Hindlimb muscle (tissue), 1 donor: ENCODE measurements at regions not wholly inside any gene's neighbourhood (a gene's known extent, or its start where the extent isn't known, plus 50 kb on each side); places are given as distances from the start of the nearest gene placed in this dataset.
A peak's percentile ranks its signal among the peaks of the same experiment; 100 is the strongest.
"Not testable (repeated sequence)": the region's sequence is repeated elsewhere in the genome, so short reads cannot be mapped to it uniquely, and the experiment has no call there.

Experiments
- DNase-seq: peaks from one replicate; pipeline ENCODE4 v3.0.0-alpha.2; 2013

- DNase-seq, result no peak
These were observed 232.7 kb downstream of the TUBA3C start for GRCh38 chr13:18948664-18949488.

DNA sequence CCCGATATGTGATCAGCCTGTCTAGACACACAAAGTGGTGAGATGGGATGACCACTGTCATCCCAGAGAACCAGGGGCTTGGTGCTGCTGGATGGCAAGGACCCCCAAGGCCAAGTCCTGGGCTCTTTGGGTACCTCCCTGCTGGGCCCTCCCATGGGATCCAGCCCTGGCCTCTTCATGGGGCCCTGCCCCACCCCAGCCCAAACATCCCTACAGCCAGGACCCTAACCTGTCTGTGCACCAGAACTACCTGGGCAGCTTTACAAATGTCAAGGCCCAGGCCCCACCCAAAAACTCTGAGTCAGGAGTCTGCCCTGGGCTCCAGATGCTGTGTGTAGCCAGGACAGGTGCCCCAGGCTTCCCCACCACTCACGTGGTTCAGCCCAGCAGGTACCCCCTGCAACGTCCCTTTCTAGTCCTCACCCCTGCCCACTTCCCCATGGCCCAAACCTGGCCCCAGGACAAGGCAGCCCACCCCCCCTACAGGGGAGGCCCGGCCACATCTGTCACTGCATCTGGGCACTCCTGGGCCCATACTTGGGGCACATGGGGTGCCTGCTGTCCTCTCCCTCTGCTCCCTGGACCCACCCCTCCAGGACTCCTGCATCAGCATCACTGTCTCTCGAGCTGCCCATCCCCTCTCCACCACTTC, 233.5 kb downstream of the TUBA3C start:
- no peak for DNase-seq

DNA sequence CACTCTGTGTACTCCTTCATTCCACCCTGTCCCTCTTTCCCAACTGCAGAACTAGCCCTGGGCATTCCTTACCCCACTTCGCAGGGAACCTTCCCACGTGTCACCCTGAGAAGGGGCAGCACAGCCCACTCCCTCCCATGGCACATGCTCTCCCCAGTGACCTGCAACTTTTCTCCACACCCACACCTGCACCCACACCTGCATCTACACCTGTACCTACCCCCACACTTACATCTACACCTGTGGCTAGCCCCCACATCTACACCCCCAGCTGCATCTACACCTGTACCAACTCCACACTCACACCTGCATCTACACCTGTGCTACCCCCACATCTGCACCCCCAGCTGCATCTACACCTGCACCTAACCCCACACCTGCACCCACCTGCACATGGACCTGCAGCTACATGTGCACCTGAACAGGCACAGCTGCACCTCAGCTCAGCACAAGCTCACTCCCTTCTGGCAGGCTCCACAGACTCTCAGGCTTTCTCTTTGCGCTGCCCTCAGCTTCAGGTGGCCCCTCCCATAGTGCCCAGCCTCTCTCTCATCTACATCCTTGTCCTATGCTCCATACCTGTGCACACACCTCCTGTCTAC, 234.1 kb downstream of the TUBA3C start:
- peak; percentile 1 for DNase-seq

GRCh38 chr13:18946738-18947137, 234.9 kb downstream of the TUBA3C start:
- no peak for DNase-seq

DNA sequence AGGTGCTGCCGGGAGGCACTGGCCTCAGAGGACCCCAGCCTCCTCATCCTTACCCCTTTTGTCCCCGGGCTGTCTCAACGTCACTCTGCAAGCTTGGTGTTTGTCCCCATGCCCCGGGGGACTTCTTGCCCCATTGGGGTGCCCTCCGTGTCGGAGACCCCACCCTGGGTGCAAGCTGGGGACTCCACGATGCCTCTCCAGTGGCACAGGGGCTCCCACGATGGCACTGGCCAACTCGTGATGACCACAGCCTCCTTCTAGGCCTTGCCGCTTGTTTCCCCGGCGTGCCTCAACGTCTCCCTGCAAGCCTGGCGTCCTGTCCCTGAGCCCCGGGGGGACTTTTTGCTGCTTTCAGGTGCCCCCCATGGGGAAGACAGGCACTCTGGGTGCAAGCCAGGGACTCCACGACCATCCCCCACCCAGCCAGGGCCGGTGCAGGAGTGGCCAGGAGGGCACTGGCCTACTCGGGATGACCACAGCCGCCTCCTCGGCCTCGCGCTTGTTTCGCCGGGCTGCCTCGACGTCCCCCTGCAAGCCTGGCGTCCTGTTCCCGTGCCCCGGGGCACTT, 237.0 kb downstream of the TUBA3C start:
- no peak for DNase-seq

DNA sequence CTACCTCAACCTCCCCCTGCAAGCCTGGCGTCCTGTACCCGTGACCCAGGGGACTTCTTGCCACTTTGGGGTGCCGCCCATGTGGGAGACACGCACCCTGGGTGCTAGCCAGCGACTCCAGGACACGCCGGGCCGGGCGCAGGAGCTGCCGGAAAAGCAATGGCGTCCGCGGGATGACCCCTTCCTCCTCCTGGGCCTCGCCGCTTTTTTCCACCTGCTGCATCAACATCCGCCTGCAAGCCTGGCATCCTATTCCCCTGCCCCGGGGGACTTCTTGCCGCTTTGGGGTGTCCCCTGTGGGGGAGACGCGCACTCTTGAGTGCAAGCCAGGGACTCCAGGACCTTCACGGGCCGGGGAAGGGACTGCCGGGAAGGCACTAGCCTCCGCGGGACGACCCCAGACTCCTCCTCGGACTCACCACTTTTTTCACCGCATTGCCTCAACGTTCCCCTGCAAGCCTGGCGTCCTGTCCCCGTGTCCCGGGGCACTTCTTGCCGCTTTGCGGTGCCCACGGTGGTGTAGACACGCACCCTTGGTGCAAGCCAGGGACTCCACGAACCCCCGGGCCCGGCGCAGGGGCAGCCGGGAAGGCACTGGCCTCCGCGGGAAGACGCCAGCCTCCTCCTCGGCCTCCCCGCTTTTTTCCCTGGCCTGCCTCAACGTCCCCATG, 237.8 kb downstream of the TUBA3C start:
- DNase-seq, result no peak

DNA sequence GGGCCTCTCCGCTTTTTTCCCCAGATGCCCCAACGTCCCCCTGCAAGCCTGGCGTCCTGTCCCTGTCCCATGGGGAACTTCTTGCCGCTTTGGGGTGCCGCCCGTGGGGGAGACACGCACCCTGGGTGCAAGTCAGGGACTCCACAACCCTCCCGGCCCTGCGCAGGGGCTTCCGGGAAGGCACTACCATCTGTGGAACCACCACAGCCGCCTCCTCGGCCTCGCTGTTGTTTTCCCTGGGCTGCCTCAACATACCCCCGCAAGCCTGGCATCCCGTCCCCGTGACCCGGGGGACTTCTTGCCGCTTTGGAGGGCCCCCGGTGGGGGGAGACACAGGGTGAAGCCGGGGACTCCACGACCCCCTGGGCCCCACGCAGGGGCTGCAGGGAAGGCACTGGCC, 238.4 kb downstream of the TUBA3C start:
- no peak for DNase-seq

GRCh38 chr13:18936104-18936503, 245.5 kb downstream of the TUBA3C start:
- no peak for DNase-seq

DNA sequence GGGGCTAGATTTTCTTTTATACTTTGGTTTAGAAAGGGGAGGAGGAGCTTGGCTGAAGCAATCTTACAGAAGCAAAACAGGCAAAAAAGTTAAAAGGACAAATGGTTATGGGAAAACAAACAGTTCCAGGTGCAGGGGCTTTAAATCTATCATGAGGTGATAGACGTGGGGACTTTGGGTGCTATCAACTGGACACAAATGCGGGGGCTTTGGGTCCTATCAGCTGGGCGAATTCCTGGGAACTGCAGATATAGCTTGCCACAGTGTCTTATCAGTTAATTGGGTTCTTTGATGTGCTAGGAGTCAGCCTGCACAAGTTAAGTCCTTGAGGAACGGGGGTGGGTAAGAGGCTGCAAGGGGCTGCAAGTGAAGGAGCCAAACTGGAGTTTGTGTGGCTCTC, 260.6 kb downstream of the TUBA3C start:
- DNase-seq, result no peak

DNA sequence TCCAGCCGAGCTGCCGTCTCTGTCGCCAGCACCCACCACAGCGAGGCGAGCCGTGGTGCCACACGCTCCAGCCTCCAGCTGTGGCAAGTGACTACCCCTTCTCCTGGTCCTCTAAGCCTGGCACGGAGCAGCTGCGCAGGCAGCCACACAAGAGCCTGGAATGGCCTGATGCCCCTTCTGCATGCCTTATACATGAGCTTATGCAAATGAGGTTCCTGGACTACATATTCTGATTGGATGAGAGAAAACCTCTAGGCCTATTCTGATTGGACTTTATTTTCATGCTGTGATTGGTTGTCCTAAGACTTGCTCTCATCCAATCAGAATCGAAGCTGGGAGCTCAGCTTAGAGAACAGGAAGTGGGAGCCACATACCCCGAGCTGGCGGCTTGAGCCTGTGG, 276.5 kb downstream of the TUBA3C start:
- not testable (repeated sequence) for DNase-seq

DNA sequence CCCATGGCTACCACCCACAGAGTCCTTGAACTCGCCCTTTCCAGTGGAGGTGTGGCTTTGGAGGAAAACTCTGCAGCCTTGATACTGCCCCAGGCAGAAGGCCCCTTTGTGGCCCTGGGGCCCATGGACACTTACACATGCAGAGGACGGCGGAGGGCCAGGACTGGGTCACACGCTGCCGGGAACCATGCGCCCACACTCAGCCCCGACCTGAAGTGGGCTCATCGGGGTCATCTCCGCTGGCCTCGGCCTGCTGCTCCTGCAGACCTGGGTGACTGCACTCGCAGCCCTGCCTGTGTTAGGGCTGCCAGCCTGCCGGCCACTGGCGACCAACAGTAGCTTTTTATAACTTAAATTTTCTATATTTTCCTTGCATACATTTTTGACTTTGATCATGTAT, 286.2 kb downstream of the TUBA3C start:
- not testable (repeated sequence) for DNase-seq

DNA sequence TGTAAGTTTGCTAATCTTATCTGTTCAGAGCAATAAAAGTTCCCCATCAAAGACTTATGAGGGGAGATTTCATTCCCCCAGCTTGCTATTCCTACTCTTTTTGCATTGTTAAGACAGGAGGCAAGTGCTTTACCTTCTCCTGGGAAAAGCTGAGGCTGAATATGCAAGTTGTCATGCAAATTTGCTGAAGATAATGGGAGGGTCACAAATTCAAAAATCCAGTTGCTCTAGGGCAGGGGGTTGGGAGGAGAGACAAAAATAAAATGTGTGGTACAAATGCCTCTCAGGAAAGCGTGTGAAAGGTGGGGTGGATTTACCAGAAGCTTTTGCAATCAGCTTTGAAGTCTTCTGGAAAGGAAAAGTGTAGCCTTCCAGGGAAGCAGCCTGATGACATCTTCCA, 290.4 kb downstream of the TUBA3C start:
- DNase-seq, result not testable (repeated sequence)

GRCh38 chr13:18874875-18875789, 306.5 kb downstream of the TUBA3C start:
- DNase-seq, result not testable (repeated sequence)

- DNase-seq, result not testable (repeated sequence)
These were observed 311.1 kb downstream of the TUBA3C start for GRCh38 chr13:18870557-18870956.

DNA sequence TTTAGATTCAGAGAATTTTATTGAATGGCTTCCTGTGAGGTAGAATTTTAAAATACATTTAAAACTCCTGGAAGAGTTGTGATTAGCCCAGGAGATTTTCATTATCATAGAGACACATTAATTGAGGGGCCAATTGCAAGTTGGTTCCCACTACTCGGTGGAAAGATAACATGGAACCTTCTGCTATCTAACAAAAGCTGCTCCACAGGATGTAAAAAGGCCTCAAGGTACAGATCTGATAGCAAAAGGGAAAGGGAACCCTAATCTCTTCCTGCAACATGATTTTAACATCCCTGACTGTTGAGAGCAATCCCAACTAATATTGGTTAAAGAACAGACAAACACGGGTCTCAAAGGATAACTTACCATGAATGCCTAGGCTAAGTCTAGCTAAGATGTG, 312.3 kb downstream of the TUBA3C start:
- not testable (repeated sequence) for DNase-seq

GRCh38 chr13:18837986-18838629, 343.5 kb downstream of the TUBA3C start:
- DNase-seq, result not testable (repeated sequence)

DNA sequence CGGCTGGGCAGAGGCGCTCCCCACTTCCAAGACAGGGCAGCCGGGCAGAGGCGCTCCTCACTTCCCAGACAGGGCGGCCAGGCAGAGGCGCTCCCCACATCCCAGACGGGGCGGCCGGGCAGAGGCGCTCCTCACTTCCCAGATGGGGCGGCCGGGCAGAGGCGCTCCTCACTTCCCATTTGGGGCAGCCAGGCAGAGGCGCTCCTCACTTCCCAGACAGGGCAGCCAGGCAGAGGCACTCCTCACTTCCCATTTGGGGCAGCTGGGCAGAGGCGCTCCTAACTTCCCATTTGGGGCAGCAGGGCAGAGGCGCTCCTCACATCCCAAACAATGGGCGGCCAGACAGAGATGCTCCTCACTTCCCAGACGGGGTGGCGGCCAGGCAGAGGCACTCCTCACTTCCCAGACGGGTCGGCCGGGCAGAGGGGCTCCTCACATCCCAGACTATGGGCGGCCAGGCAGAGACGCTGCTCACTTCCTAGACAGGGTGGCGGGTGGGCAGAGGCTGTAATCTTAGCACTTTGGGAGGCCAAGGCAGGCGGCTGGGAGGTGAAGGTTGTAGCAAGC, 344.4 kb downstream of the TUBA3C start:
- DNase-seq, result not testable (repeated sequence)

DNA sequence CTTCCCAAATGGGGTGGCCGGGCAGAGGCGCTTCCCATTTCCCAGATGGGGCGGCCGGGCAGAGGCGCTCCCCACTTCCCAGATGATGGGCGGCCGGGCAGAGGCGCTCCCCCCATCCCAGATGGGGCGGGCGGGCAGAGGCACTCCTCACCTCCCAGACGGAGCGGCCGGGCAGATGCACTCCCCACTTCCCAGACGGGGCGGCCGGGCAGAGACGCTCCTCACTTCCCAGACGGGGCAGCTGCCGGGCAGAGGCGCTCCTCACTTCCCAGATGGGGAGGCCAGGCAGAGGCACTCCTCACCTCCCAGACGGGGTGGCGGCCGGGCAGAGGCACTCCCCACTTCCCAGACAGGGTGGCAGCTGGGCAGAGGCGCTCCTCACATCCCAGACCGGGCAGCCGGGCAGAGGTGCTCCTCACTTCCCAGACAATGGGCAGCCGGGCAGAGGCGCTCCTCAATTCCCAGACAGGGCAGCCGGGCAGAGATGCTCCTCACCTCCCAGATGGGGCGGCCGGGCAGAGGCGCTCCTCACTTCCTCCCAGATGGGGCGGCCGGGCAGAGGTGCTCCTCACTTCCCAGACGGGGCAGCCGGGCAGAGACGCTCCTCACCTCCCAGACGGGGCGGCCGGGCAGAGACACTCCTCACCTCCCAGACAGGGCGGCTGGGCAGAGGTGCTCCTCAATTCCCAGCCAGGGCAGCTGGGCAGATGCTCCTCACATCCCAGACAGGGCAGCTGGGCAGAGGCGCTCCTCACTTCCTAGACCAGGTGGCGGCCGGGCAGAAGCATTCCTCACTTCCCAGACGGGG, 345.0 kb downstream of the TUBA3C start:
- not testable (repeated sequence) for DNase-seq

DNA sequence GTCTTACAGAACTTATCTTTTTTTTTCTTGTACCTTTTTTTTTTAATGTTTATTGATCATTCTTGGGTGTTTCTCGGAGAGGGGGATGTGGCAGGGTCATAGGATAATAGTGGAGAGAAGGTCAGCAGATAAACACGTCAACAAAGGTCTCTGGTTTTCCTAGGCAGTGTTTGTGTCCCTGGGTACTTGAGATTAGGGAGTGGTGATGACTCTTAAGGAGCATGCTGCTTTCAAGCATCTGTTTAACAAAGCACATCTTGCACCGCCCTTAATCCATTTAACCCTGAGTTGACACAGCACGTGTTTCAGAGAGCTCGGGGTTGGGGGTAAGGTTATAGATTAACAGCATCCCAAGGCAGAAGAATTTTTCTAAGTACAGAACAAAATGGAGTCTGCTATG, 345.9 kb downstream of the TUBA3C start:
- DNase-seq, result not testable (repeated sequence)

GRCh38 chr13:18824678-18825077, 356.9 kb downstream of the TUBA3C start:
- DNase-seq, result not testable (repeated sequence)
